Colonic mucosa (tissue), 4 donors: ENCODE measurements at regions not wholly inside any gene's neighbourhood (a gene's known extent, or its start where the extent isn't known, plus 50 kb on each side); places are given as distances from the start of the nearest gene placed in this dataset.

Experiments
- DNase-seq: peaks from one replicate; pipeline ENCODE4 v3.0.0-alpha.2; 2020
- H3K27ac ChIP-seq: fragments of 200-600 bp; one replicate; pipeline ENCODE4 v1.8.0; 2021
- H3K27me3 ChIP-seq: fragments of 200-600 bp; one replicate; pipeline ENCODE4 v1.8.0; 2021
- H3K36me3 ChIP-seq: fragments of 200-600 bp; one replicate; pipeline ENCODE4 v1.8.0; 2021
- H3K4me1 ChIP-seq: fragments of 200-600 bp; one replicate; pipeline ENCODE4 v1.8.0; 2021; ENCODE audit warnings: mild to moderate bottlenecking
- H3K4me3 ChIP-seq: fragments of 200-600 bp; one replicate; pipeline ENCODE4 v1.8.0; 2021
- H3K9ac ChIP-seq, 2 donors: one replicate each; pipeline ENCODE4 v1.7.0; 2013; ENCODE audit warnings: control low read depth in 2 of 2, low read depth in 2 of 2, low read length in 2 of 2
- H3K9me3 ChIP-seq: fragments of 200-600 bp; one replicate; pipeline ENCODE4 v1.8.0; 2021
- CTCF ChIP-seq: fragments of 200-600 bp; IDR thresholded peaks from one replicate; pipeline ENCODE4 v1.8.0; 2022; ENCODE audit warnings: antibody characterized with exemption, mild to moderate bottlenecking
- intact Hi-C: fragments of 100-400 bp; cut with DNase I; formaldehyde crosslinking; loops from one replicate; pipeline ENCODE4 v1.14.1; 2022
- donor health status: healthy.
- donor health status: DM: no; HTN: no; CAD: no.
- donor health status: DM: no; HTN: no; CAD: no.

- intact Hi-C loops, result no loop called here
Observed at GRCh38 chr9:20291201-20291600, 331.1 kb downstream of the MLLT3 start.

GRCh38 chr9:20290257-20290656 lies 332.0 kb downstream of the MLLT3 start:
- H3K4me1 ChIP-seq, result no peaks in the 10 kb centered on the region
- intact Hi-C loops, result no loop called here
- H3K36me3 ChIP-seq, result no peaks in the 10 kb centered on the region
- H3K27me3 ChIP-seq, result no peaks in the 10 kb centered on the region
- no peaks in the 10 kb centered on the region for H3K9me3 ChIP-seq
- no peak overlapping the region for H3K9ac ChIP-seq
- TF ChIP-seq CTCF, result no peak
- H3K27ac ChIP-seq, result no peak overlapping the region
- H3K4me3 ChIP-seq, result no peak overlapping the region
- no peak for DNase-seq

More at GRCh38 chr9:20291201-20291600, 331.1 kb downstream of the MLLT3 start:
- Histone ChIP-seq H3K27me3 (no peaks in the 10 kb centered on the region), H3K36me3 (no peaks in the 10 kb centered on the region), H3K4me3 (no peak overlapping the region), H3K4me1 (no peaks in the 10 kb centered on the region), H3K9ac (no peak overlapping the region), H3K27ac (no peak overlapping the region), H3K9me3 (no peaks in the 10 kb centered on the region)
- DNase-seq, result no peak
- no peak for TF ChIP-seq CTCF

GRCh38 chr9:20289423-20290010 lies 332.8 kb downstream of the MLLT3 start:
- H3K27ac ChIP-seq, result no peak overlapping the region
- no peak for DNase-seq
- no peak overlapping the region for H3K4me3 ChIP-seq
- no peaks in the 10 kb centered on the region for H3K4me1 ChIP-seq
- no peaks in the 10 kb centered on the region for H3K9me3 ChIP-seq
- intact Hi-C loops, result no loop called here
- H3K27me3 ChIP-seq, result no peaks in the 10 kb centered on the region
- TF ChIP-seq CTCF, result no peak
- no peak overlapping the region for H3K9ac ChIP-seq
- H3K36me3 ChIP-seq, result no peaks in the 10 kb centered on the region

GRCh38 chr9:20286969-20287368 lies 335.3 kb downstream of the MLLT3 start:
- H3K4me1 ChIP-seq, result no peaks in the 10 kb centered on the region
- H3K27me3 ChIP-seq, result no peaks in the 10 kb centered on the region
- no peak for TF ChIP-seq CTCF
- H3K36me3 ChIP-seq, result no peaks in the 10 kb centered on the region
- no peak overlapping the region for H3K4me3 ChIP-seq
- intact Hi-C loops, result no loop called here
- no peak for DNase-seq
- no peaks in the 10 kb centered on the region for H3K9me3 ChIP-seq
- H3K27ac ChIP-seq, result no peak overlapping the region
- H3K9ac ChIP-seq, result no peak overlapping the region

GRCh38 chr9:20286154-20286700 lies 336.1 kb downstream of the MLLT3 start:
- Histone ChIP-seq H3K27me3 (no peaks in the 10 kb centered on the region), H3K36me3 (no peaks in the 10 kb centered on the region), H3K4me1 (no peaks in the 10 kb centered on the region), H3K4me3 (no peak overlapping the region), H3K9me3 (no peaks in the 10 kb centered on the region), H3K27ac (no peak overlapping the region), H3K9ac (no peak overlapping the region)
- no peak for DNase-seq
- intact Hi-C loops, result no loop called here
- TF ChIP-seq CTCF, result no peak
